Mammary epithelial cell (primary cell): ENCODE measurements at regions not wholly inside any gene's neighbourhood (a gene's known extent, or its start where the extent isn't known, plus 50 kb on each side); places are given as distances from the start of the nearest gene placed in this dataset.

ENCODE experiments used
- EZH2 ChIP-seq: IDR thresholded peaks from 2 replicates; pipeline ENCODE4 v1.6.1; 2012; ENCODE audit warnings: low read length, inconsistent platforms, borderline replicate concordance
- TF ChIP-seq, protein P1 (sequence below), 2 donors: IDR thresholded peaks in 1 of 2; conservative IDR thresholded peaks in 1 of 2; 2 replicates each; pipeline ENCODE4 v1.5.1; 2011 to 2012; ENCODE audit warnings: inconsistent platforms in 2 of 2, low read length in 2 of 2, mild to moderate bottlenecking in 2 of 2, control low read depth in 1 of 2, low read depth in 1 of 2; ENCODE audit not compliant: insufficient read depth in 1 of 2; ENCODE audit errors: extremely low read depth in 1 of 2

DNA sequence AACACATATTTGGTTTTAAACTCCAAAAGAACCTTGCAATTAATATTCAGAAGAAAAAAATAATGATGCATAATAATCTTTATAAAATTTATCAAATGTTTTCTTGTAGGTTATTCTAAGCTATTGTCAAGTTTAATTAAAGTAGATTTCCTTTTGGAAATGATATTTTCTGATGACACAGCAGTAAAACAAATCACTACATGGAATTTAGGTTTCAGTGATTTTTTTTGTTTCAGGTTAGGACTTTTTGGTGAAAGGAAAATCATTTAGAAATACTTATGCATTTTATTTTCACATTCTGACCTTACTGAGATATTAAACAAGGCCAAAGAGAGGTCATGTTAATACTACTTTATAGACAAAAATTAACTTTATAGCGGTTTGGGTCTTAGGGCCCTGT, 1067.2 kb downstream of the TMTC2 start:
- TF ChIP-seq, protein P1, sequence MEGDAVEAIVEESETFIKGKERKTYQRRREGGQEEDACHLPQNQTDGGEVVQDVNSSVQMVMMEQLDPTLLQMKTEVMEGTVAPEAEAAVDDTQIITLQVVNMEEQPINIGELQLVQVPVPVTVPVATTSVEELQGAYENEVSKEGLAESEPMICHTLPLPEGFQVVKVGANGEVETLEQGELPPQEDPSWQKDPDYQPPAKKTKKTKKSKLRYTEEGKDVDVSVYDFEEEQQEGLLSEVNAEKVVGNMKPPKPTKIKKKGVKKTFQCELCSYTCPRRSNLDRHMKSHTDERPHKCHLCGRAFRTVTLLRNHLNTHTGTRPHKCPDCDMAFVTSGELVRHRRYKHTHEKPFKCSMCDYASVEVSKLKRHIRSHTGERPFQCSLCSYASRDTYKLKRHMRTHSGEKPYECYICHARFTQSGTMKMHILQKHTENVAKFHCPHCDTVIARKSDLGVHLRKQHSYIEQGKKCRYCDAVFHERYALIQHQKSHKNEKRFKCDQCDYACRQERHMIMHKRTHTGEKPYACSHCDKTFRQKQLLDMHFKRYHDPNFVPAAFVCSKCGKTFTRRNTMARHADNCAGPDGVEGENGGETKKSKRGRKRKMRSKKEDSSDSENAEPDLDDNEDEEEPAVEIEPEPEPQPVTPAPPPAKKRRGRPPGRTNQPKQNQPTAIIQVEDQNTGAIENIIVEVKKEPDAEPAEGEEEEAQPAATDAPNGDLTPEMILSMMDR (conservative IDR thresholded peaks at IDR 0.05 in 1 of 2, IDR thresholded peaks at IDR 0.05 in 1 of 2; ENCODE audit: extremely low read depth in 1 of 2, insufficient read depth in 1 of 2, low read depth in 1 of 2, low read length in 2 of 2): no peak
- TF ChIP-seq EZH2: no peak
